ENCODE measurements at regions not wholly inside any gene's neighbourhood (a gene's known extent, or its start where the extent isn't known, plus 50 kb on each side); places are given as distances from the start of the nearest gene placed in this dataset.

DNA sequence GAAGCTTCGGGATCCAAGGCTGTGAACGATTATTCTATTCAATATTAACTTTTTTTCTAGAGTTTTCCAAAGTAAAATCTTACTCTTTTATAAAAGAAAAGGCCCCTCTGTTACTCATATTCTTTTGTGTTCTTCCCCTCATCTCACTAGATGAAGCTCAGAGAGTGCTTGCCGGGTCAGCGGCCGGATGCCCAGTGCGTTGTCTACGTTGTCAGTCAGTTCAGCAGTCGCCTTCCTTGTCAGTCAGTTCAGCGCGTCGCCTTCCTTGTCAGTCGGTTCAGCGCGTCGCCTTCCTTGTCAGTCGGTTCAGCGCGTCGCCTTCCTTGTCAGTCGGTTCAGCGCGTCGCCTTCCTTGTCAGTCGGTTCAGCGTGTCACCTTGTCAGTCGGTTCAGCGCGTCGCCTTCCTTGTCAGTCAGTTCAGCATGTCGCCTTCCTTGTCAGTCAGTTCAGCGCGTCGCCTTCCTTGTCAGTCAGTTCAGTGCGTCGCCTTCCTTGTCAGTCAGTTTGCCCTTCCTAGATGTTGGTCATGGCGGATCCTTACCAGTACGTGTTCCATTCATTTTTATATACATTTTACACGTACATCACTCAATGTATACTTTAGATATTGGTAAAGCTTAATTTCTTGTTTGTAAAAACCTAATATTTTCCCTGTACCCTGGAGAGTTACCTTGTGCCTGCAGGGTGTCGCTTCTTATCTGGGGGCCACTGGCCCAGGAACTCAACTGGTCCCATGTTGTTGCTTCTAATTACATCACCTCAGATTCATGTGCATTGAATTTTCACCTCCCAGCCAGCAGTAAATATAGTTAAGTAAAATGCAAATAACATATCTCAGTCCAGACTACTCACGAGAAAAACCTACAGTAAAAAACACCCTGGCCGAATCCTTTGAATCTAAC, 206.9 kb downstream of the ASB1 start:
- TF ChIP-seq, protein P1, sequence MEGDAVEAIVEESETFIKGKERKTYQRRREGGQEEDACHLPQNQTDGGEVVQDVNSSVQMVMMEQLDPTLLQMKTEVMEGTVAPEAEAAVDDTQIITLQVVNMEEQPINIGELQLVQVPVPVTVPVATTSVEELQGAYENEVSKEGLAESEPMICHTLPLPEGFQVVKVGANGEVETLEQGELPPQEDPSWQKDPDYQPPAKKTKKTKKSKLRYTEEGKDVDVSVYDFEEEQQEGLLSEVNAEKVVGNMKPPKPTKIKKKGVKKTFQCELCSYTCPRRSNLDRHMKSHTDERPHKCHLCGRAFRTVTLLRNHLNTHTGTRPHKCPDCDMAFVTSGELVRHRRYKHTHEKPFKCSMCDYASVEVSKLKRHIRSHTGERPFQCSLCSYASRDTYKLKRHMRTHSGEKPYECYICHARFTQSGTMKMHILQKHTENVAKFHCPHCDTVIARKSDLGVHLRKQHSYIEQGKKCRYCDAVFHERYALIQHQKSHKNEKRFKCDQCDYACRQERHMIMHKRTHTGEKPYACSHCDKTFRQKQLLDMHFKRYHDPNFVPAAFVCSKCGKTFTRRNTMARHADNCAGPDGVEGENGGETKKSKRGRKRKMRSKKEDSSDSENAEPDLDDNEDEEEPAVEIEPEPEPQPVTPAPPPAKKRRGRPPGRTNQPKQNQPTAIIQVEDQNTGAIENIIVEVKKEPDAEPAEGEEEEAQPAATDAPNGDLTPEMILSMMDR (IDR thresholded peaks at IDR 0.05; ENCODE audit: control extremely low read depth, extremely low read depth, low read depth, missing control alignments) = no peak
- CTCF ChIA-PET = no interaction called here
- POLR2A ChIA-PET = no interaction called here
- DNase-seq (ENCODE audit: extremely low spot score) = no peak

DNA sequence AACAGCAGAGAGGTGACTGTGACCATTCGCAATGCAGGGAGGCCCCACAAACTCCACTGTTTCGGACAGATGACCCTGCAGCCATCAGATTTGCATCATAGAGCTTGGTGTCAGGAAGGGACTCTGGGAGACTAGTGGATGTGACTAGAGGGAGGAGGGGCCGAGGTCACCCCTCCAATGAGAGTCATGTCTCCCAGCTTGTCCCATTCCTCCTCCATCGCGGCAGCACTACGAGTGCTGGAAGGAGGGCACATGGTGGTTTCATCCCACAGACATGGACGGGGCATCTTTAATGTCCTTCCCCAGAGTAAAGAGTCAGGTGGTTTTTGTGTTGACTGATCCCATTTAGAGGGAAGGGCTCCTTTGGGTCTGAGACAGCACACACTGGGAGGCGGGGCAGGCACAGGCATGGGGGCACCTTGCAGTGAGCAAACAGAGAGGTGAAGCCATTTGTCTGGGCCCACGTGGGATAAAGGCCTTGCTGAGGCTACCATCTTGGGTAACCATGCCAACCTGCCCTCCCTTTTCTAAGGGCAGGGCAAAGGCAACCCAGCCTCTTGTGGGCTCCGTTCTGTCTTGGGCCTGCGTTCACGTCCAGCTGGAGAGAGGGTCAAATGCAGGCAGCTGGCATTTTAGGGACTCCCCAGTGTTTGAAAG, 208.1 kb downstream of the ASB1 start:
- POLR2A ChIA-PET = no interaction called here
- CTCF ChIA-PET = no interaction called here
- no peak for DNase-seq (ENCODE audit: extremely low spot score)
- TF ChIP-seq, protein P1 (IDR thresholded peaks at IDR 0.05; ENCODE audit: control extremely low read depth, extremely low read depth, low read depth, missing control alignments) = no peak

DNA sequence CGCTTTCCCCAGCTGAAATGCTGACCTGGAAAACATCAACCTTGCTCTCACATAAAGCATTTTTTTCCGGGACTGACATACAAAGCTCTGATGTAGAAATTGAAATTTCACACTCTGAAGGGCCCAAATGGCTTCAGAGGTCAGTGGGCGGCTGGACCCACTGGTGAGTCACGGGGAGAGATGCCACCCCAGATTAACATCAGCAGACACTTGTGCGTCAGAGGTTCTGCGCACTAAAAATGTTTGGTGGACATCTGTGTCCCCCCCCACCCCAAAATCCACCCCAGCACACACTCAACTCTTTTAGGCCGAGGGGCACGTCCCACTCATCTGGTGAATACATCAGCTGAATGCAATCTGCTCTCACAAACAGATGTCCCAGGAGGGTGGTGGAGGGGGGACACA, 208.9 kb downstream of the ASB1 start:
- no peak for DNase-seq (ENCODE audit: extremely low spot score)
- ChIA-PET CTCF (no interaction called here), POLR2A (no interaction called here)
- TF ChIP-seq, protein P1 (IDR thresholded peaks at IDR 0.05; ENCODE audit: control extremely low read depth, extremely low read depth, low read depth, missing control alignments) = no peak

DNA sequence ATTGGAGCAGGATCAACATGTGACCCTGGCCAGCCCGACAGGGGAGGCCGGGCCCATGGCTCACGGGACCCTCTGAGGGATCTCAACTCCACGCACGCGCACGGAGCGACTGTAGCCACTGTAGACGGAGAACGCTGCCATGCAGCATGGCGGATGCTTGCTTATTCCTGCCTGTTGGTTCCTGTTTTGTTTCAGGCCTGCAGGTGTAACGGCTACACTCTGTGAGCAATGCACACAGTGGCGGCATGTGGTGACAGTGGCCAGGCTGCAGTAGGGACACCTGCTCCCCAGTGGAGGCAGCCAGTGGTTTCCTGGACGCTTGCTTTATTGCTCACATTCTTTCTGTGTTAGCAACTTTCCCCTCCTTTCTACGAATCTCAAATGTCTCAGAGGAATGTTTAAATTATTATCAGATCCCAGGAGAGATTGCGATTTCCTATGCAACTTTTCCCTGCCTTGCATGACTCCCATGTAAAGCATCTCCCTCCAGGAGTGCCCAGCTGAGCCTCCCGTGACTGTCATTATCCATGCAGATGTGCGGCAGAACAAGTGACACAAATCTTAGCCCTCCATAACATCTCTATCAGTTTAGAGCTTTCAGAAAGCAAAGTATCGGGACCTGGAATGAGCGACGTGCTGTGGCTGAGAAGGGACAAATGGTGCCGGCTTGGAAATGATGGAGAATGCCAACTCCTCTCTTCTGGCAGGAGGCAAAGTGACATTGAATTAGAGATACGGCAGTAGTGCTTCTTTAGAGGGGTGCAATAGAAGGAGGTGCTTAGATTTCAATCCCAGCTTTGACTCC, 209.7 kb downstream of the ASB1 start:
- ChIA-PET CTCF (interaction anchor here (0.9 kb wide), 1 partner anchor 10 kb away, joined by 3 read pairs; no protein-coding TSS in a partner anchor), POLR2A (no interaction called here)
- DNase-seq (ENCODE audit: extremely low spot score) = no peak
- TF ChIP-seq, protein P1 (IDR thresholded peaks at IDR 0.05; ENCODE audit: control extremely low read depth, extremely low read depth, low read depth, missing control alignments) = no peak

DNA sequence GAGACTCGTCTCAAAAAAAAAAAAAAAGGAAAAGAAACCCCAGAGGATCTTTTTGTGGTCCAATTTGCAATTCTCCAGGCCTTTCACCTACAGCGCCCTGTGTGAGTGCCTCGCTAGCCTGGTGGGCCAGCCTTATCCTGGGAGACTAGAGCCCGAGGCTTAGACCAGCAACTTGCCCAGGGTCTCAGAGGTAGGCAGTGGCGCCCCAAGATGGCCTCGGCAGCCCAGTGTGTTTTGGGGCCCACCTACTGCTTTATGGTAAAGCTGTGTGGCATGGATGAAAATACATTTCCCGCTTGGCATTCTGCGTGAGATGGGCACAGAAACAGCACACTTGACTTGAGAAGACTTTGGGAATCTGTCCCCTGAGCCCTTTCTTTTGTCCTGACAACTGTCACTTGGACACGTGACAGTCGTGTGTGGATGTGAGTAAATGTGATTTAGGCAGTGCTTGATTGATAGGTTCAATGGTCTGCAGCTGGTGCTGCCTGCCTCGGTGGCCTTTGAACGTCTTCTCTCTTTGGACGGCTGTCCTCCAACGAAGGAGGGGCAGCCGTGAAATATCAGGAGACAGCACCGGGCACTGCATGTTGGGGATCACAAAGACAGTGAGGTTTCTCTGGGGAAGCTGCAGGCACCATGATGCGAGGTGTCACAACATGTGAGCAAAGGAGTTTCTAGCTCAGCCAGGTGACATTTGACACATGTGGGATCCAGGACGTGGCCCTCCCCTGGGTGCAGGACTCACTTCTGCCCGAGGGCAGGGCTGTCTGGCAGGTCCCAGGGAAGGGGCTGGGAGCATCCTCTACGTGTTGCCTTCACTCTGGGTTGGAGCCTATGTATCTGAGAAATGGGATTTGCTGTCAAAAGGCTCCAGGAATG, 209.5 kb upstream of the TWIST2 start:
- TF ChIP-seq, protein P1 (IDR thresholded peaks at IDR 0.05; ENCODE audit: control extremely low read depth, extremely low read depth, low read depth, missing control alignments) = no peak
- POLR2A ChIA-PET = no interaction called here
- no peak for DNase-seq (ENCODE audit: extremely low spot score)
- CTCF ChIA-PET = no interaction called here
